Naive B cell (primary cell): ENCODE measurements at regions not wholly inside any gene's neighbourhood (a gene's known extent, or its start where the extent isn't known, plus 50 kb on each side); places are given as distances from the start of the nearest gene placed in this dataset.

Experiments
- ATAC-seq, 2 donors: fragments of 150-1000 bp; cut with Tn5 transposase; 2 replicates each; pipeline ENCODE4 v1.10.0; 2021; ENCODE audit warnings: low read depth in 2 of 2, mild to moderate bottlenecking in 2 of 2, moderate library complexity in 2 of 2
- DNase-seq: peaks from one replicate; pipeline ENCODE4 v3.0.0; 2022
- H3K27ac Mint-ChIP-seq, 6 donors: one replicate each; pipeline ENCODE4 v1.8.0; 2020 to 2022; ENCODE audit warnings: mild to moderate bottlenecking in 6 of 6, mixed read lengths in 6 of 6, moderate library complexity in 5 of 6, inconsistent platforms in 2 of 6
- H3K27me3 Mint-ChIP-seq, 3 donors: one replicate each; pipeline ENCODE4 v1.8.0; 2021 to 2022; ENCODE audit warnings: mixed read lengths in 3 of 3, mild to moderate bottlenecking in 1 of 3
- H3K36me3 Mint-ChIP-seq, 2 donors: one replicate each; pipeline ENCODE4 v1.8.0; 2020 to 2022; ENCODE audit warnings: mixed read lengths in 2 of 2, inconsistent platforms in 1 of 2, mild to moderate bottlenecking in 1 of 2
- H3K4me1 Mint-ChIP-seq, 3 donors: one replicate each; pipeline ENCODE4 v1.8.0; 2020 to 2022; ENCODE audit warnings: mixed read lengths in 3 of 3, inconsistent platforms in 1 of 3, mild to moderate bottlenecking in 1 of 3, moderate library complexity in 1 of 3
- H3K4me3 Mint-ChIP-seq, 8 donors: one replicate each; pipeline ENCODE4 v1.8.0; 2020 to 2022; ENCODE audit warnings: mild to moderate bottlenecking in 8 of 8, mixed read lengths in 8 of 8, moderate library complexity in 8 of 8, inconsistent platforms in 2 of 8
- H3K9me3 Mint-ChIP-seq, 7 donors: one replicate each; pipeline ENCODE4 v1.8.0; 2020 to 2022; ENCODE audit warnings: mixed read lengths in 7 of 7, mild to moderate bottlenecking in 5 of 7, inconsistent platforms in 2 of 7, moderate library complexity in 1 of 7

GRCh38 chr15:47258521-47258920 is 458.8 kb upstream of the SEMA6D start:
- Mint-ChIP-seq H3K36me3 (no peaks in the 10 kb centered on the region), H3K4me3 (no peak overlapping the region), H3K4me1 (no peaks in the 10 kb centered on the region), H3K9me3 (peaks cover 4 to 24% (median 13%) of the 10 kb centered on the region in 7 donors), H3K27me3 (no peaks in the 10 kb centered on the region), H3K27ac (peak overlapping the region in 1 of 6 donors; percentile 39)
- no peak for ATAC-seq
- DNase-seq = no peak

DNA sequence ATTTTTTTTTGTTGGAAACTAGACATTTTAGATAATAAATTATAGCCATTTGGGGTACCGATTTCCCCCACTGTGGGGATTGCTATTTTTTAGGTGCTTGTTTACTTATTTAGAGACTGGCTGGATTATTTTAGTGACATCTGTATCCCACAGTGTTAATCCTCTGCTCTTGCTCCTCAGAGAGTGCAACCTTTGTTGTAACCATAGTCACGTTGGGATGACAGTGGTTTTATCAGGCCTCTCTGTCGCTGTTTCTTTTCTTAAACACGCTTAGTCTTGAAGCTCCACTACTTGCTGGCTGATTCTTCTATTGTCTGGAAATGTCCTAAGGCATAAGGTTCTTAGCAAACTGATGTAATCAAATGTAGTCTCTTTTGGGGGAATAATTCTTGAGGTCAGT is 451.6 kb upstream of the SEMA6D start:
- Mint-ChIP-seq H3K36me3 (no peaks in the 10 kb centered on the region), H3K9me3 (peaks cover 4 to 15% (median 9%) of the 10 kb centered on the region in 7 donors), H3K4me1 (no peaks in the 10 kb centered on the region), H3K4me3 (no peak overlapping the region), H3K27me3 (no peaks in the 10 kb centered on the region), H3K27ac (no peak overlapping the region)
- DNase-seq = no peak
- ATAC-seq = no peak

DNA sequence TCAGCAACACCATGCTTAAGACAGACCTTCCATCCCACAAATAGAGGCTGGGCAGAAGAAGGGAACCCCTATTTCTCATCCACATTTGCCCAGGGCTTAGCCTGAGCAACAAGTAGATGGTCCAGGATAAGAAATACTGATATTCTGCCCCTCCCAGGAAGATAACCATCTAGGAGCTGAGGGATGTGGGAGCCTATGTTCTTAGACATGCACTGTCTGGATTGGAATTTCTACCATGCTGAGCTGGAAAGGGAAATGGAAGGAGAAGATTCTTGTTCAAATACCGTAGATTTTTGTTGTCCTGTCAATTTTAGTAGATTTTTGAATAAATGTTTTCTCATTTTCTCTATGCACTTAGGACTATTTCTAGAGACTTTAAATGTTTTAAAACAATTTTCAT is 450.7 kb upstream of the SEMA6D start:
- Mint-ChIP-seq H3K27me3 (peaks cover 0 to 5% (median 0%) of the 10 kb centered on the region in 3 donors), H3K27ac (no peak overlapping the region), H3K4me3 (no peak overlapping the region)

GRCh38 chr15:47273864-47274263 is 443.4 kb upstream of the SEMA6D start:
- no peak for ATAC-seq
- Mint-ChIP-seq H3K27me3 (peaks cover 0 to 5% (median 0%) of the 10 kb centered on the region in 3 donors), H3K4me1 (no peaks in the 10 kb centered on the region), H3K36me3 (no peaks in the 10 kb centered on the region), H3K9me3 (peaks cover 0 to 20% (median 12%) of the 10 kb centered on the region in 7 donors), H3K27ac (no peak overlapping the region), H3K4me3 (no peak overlapping the region)
- no peak for DNase-seq

More for the DNA sequence above, 450.7 kb upstream of the SEMA6D start:
- peaks cover 4 to 15% (median 9%) of the 10 kb centered on the region in 7 donors for H3K9me3 Mint-ChIP-seq
- ATAC-seq (no peak), DNase-seq (no peak)
- no peaks in the 10 kb centered on the region for H3K36me3 Mint-ChIP-seq
- H3K4me1 Mint-ChIP-seq = no peaks in the 10 kb centered on the region

DNA sequence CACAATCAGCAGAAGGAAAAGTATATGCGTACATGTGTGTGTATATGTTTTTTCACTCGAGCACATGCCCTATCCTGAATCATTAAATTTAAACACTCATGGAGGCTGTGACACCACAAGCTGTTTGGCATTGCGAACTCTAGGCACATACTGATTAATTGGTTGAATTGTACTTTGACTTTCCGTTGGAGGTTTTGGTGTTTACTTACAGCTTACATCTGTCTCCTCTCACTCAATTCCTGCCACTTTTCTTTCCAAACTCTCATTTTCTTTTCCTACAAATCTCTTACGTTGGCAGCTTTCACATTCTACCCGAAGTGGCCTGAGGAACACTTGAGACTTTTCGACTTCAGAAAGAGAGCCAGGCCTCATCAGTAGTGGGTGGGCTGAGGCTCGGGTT is 434.1 kb upstream of the SEMA6D start:
- H3K9me3 Mint-ChIP-seq = peaks cover 0 to 6% (median 5%) of the 10 kb centered on the region in 7 donors
- ATAC-seq (no peak), DNase-seq (no peak)
- H3K4me1 Mint-ChIP-seq = no peaks in the 10 kb centered on the region
- no peak overlapping the region for H3K27ac Mint-ChIP-seq
- H3K4me3 Mint-ChIP-seq = no peak overlapping the region
- no peaks in the 10 kb centered on the region for H3K36me3 Mint-ChIP-seq
- H3K27me3 Mint-ChIP-seq = no peaks in the 10 kb centered on the region

- Mint-ChIP-seq H3K27ac (no peak overlapping the region), H3K27me3 (no peaks in the 10 kb centered on the region), H3K9me3 (peaks cover 0 to 6% (median 3%) of the 10 kb centered on the region in 7 donors), H3K4me3 (no peak overlapping the region), H3K36me3 (no peaks in the 10 kb centered on the region), H3K4me1 (no peaks in the 10 kb centered on the region)
- no peak for ATAC-seq
- DNase-seq = no peak
Measured at GRCh38 chr15:47288794-47289193, 428.5 kb upstream of the SEMA6D start.

DNA sequence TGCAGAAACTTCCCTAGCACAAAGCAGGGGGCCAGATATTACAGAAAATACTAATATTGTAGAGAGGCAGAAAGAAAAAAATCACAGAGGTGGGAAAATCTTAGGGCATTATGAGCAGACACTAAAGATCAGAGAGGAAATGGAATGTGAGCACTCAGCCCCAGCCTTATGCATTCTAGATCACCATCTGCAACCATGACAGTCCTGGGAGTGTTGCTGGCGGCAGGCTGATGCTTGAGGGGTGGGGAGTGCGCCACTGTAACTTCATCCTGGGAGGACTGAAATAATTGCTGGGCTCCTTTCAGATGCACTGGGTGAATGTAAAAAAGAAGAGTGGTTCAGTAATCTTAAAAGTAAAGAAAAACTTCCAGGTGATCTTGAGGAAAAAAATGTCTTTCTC is 427.6 kb upstream of the SEMA6D start:
- H3K4me3 Mint-ChIP-seq = no peak overlapping the region
- no peaks in the 10 kb centered on the region for H3K4me1 Mint-ChIP-seq
- no peak for DNase-seq
- no peak overlapping the region for H3K27ac Mint-ChIP-seq
- no peak for ATAC-seq
- peaks cover 0 to 6% (median 0%) of the 10 kb centered on the region in 7 donors for H3K9me3 Mint-ChIP-seq
- H3K36me3 Mint-ChIP-seq = no peaks in the 10 kb centered on the region
- H3K27me3 Mint-ChIP-seq = no peaks in the 10 kb centered on the region

- ATAC-seq = no peak
- Mint-ChIP-seq H3K9me3 (peaks cover 0 to 5% (median 0%) of the 10 kb centered on the region in 7 donors), H3K27ac (peak overlapping the region in 1 of 6 donors; percentile 7), H3K4me1 (no peaks in the 10 kb centered on the region), H3K36me3 (no peaks in the 10 kb centered on the region), H3K27me3 (no peaks in the 10 kb centered on the region), H3K4me3 (no peak overlapping the region)
- no peak for DNase-seq
Measured at GRCh38 chr15:47291767-47292166, 425.5 kb upstream of the SEMA6D start.

DNA sequence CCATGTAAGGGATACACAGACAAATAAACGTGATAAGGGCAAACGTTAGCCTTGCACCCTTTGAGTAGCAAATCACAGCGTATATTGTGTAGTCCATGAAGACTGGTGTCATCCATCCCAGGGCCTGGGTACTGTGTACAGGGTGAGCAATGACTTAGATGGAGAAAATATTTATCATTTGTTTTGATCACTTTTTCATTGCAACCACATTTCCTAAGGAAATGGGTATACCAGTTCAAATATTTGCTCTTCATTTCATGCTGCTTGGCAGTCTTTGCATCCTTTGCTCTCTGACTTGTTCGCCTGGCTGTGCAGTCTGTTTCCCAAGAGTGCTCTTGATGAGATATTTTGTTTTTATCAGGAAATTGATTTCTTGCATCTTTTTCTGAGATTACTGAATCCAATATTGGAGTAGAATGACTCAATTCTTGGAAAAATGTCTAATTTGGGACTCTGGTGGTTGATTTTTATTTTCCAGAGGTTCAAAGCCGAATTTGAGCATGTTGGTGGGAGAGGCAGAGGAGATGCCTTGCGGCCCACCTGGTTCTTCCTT is 424.6 kb upstream of the SEMA6D start:
- Mint-ChIP-seq H3K27ac (no peak overlapping the region), H3K36me3 (no peaks in the 10 kb centered on the region), H3K27me3 (no peaks in the 10 kb centered on the region), H3K9me3 (peaks cover 0 to 3% (median 0%) of the 10 kb centered on the region in 7 donors), H3K4me1 (no peaks in the 10 kb centered on the region), H3K4me3 (no peak overlapping the region)
- DNase-seq (no peak), ATAC-seq (no peak)

- DNase-seq (no peak), ATAC-seq (no peak)
- Mint-ChIP-seq H3K9me3 (peaks cover 0 to 5% (median 0%) of the 10 kb centered on the region in 7 donors), H3K36me3 (no peaks in the 10 kb centered on the region), H3K4me3 (no peak overlapping the region), H3K27me3 (no peaks in the 10 kb centered on the region), H3K27ac (no peak overlapping the region), H3K4me1 (no peaks in the 10 kb centered on the region)
Measured at GRCh38 chr15:47293466-47294162, 423.7 kb upstream of the SEMA6D start.

DNA sequence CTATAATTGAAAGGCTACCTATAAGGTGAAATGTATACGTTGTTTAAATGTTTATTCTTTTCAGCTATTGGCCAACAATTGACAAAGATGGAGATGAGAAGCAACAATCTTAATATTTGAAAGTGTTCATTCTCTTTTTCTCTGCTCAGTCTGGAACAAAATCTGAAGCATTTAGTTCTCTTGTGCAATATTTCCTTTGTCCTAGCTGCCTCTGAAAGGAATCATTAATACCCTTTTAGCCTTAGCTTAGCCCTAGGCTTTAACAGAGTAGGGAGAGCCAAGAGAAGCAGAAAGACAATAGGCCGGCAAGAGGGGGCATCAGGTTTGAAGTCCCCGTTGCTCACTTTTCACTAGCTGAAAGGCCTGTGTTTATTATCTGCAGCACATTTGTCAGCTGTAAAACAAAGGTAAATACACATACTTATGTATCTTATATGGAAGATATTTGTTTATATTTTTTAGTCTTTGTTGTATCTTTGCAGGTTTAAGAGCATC is 422.5 kb upstream of the SEMA6D start:
- no peaks in the 10 kb centered on the region for H3K27me3 Mint-ChIP-seq
- peaks cover 0 to 5% (median 0%) of the 10 kb centered on the region in 7 donors for H3K9me3 Mint-ChIP-seq
- no peak for DNase-seq
- H3K4me1 Mint-ChIP-seq = no peaks in the 10 kb centered on the region
- no peaks in the 10 kb centered on the region for H3K36me3 Mint-ChIP-seq
- H3K27ac Mint-ChIP-seq = no peak overlapping the region
- ATAC-seq = no peak
- no peak overlapping the region for H3K4me3 Mint-ChIP-seq

DNA sequence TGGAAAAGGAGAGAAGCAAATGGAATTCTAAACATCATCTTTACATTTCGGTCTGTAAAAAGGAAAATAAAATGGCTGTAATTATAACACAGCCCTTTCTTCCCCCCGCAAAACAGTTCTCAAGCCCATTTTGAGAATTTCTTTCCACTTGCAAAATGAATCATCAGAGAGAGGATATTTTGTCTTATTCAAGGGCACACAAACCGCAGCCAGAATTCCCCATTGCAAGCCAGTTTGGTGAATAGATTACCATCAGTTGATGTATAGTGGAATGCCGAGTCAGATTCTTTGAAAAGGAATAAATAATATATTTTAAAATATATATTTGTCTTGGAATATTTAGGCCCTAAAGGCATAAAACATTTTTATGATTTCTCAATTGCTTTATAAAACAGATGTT is 420.4 kb upstream of the SEMA6D start:
- no peak for DNase-seq
- Mint-ChIP-seq H3K36me3 (no peaks in the 10 kb centered on the region), H3K9me3 (peaks cover 0 to 5% (median 3%) of the 10 kb centered on the region in 7 donors), H3K4me3 (no peak overlapping the region), H3K27me3 (no peaks in the 10 kb centered on the region), H3K27ac (no peak overlapping the region), H3K4me1 (no peaks in the 10 kb centered on the region)
- no peak for ATAC-seq

DNA sequence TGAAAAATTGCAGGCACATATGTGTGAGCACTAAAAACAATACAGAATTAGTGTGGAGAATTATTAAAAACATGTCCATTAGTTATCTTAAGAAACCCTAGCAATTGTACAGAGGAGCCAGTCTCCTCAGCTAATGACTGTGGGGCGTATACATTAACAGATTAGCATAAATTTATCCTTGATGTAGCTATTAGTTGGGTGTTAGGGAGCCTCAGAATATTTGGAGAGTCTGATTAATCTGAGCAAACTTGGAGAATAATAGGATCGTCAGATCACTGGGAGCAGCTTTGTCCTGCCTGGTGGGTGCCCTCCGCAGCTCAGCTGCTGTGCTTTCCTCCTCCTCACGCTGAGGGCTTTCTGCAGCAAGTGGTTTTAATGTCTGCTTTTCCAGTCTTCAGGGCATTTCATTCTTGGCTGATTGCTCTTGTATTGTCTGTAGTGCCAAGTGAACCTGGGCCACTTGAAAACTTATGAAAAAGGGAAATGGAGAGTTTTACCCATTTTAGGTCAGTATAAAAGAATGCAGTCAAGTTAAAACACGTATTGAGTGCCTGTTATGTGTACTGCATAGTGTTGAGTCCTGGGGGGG is 417.4 kb upstream of the SEMA6D start:
- ATAC-seq (no peak), DNase-seq (no peak)
- H3K27me3 Mint-ChIP-seq = no peaks in the 10 kb centered on the region
- peaks cover 0 to 8% (median 4%) of the 10 kb centered on the region in 7 donors for H3K9me3 Mint-ChIP-seq
- H3K4me3 Mint-ChIP-seq = no peak overlapping the region
- H3K36me3 Mint-ChIP-seq = no peaks in the 10 kb centered on the region
- H3K4me1 Mint-ChIP-seq = no peaks in the 10 kb centered on the region
- H3K27ac Mint-ChIP-seq = no peak overlapping the region

GRCh38 chr15:47300596-47300995 is 416.7 kb upstream of the SEMA6D start:
- H3K27me3 Mint-ChIP-seq = no peaks in the 10 kb centered on the region
- H3K4me1 Mint-ChIP-seq = no peaks in the 10 kb centered on the region
- H3K36me3 Mint-ChIP-seq = no peaks in the 10 kb centered on the region
- no peak overlapping the region for H3K4me3 Mint-ChIP-seq
- DNase-seq (no peak), ATAC-seq (no peak)
- peak overlapping the region in 1 of 6 donors; percentile 46 for H3K27ac Mint-ChIP-seq
- peaks cover 0 to 8% (median 4%) of the 10 kb centered on the region in 7 donors for H3K9me3 Mint-ChIP-seq
